NCI-H446 (cell line): ENCODE measurements at regions not wholly inside any gene's neighbourhood (a gene's known extent, or its start where the extent isn't known, plus 50 kb on each side); places are given as distances from the start of the nearest gene placed in this dataset.
A peak's percentile ranks its signal among the peaks of the same experiment; 100 is the strongest.
"Not testable (repeated sequence)": the region's sequence is repeated elsewhere in the genome, so short reads cannot be mapped to it uniquely, and the experiment has no call there.

Experiments used
- DNase-seq, 2 experiments: peaks; one replicate each; lab custom pipeline; 2025; lab: John Stamatoyannopoulos, UW

DNA sequence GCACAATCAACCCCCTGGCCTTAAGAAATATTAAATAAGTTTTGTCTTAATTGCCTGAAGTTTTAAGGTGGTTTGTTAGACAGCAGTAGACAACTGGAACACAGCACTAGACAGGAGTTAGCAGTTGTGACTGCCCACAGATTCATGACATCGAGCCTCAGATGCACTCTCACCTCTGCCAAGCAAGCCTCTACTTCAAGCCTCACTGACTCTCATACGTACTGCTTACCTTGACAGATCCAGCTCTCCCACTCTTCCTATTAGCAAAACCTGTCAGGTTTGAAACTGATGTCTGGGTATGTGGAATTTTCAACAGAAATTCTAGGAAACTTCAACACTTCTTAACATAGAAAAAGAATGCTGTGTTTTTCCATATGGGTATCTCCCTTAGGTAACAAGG lies 382.9 kb upstream of the DPH6 start:
- no peak for DNase-seq

DNA sequence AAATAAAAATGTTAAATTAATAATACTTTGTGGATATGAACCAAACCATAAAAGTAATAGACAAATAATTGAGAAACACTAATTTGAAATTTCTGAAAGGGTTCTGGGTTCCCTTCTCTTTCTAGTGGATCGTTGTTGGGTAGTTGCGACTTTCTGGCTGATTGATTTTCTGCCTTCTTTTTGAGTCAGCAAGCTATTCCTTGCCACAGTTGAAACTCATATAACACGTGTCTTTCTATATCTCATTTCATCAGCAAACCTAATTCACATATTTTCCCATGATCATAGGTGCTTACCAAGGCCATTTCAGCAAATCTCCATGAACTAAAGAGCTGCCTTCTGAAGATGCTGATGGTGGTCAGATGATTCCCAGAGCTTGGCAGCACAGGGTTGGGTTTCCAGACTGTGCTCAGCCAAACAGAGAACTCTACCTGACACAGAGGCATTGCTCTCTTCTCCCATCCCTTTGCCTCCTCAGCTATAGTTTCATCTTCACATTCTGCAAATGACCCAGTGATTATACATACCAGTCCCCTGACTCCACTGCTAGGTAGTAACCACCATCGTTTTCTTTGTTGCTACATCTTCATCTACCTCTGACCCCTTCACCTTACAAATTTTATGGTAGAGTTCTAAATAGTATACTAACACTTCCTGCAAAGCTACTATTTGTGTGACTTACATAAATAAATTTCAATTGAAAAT lies 383.9 kb upstream of the DPH6 start:
- DNase-seq = no peak

DNA sequence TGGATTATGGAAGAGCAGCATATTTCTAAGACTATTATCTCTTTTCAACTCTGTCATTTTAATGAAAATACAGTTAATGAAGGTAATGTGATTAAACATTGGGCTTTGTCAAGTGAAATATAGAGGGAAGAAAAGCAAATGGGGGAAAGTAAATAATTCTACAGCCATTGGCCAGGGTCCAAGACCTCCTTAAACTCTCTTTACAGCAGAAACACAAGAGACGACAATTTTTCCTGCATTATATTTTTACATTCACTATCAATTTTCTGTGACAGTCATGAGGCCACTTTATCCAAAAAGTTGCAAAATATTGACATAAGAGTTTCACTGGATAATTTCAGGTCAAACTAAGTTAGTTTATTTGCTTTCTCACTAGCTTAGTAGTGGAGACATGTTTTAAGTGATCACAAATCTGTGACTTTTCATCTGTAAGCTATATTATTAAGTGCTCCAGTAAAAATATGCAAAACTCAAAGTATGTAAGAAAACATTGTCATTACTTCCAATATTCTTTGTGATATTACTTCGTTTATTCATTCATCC lies 385.9 kb upstream of the DPH6 start:
- no peak for DNase-seq

DNA sequence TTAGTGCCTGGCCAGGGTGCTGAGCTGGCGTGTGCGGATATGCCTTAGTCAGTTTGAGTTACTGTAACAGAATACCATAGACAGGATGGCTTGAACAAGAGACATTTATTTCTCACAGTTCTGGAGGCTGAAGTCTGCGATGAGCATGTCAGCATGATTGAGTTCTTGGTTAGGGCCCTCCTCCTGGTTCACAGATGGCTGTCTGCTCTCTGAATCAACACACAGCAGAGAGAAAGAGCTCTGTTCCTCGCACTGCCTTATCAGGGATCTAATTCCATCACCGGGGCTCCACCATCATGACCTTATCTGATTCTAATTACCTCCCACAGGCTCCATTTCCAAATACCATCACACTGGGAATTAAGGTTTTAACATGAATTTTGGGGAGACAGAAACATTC lies 386.6 kb upstream of the DPH6 start:
- DNase-seq = peak in 1 of 2 experiments; percentile 10

DNA sequence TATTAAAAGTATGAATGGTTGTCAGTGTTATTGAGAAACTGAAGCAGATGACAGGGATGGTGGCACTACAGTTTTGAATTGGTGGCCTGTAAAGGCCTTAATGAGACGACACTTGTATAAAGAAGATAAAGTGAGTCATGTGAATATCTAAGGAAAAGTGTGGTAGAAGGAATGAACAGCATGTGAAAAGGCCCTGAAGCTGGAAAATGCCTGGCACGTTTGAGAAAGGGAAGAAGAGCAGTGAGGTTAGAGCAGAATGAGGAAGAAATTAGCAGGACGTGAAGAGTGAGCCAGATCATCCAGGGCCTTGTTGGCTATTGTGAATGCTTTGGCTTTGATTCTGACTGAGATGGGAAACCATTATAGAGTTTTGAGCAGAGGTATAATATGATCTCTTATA lies 387.6 kb upstream of the DPH6 start:
- no peak for DNase-seq

DNA sequence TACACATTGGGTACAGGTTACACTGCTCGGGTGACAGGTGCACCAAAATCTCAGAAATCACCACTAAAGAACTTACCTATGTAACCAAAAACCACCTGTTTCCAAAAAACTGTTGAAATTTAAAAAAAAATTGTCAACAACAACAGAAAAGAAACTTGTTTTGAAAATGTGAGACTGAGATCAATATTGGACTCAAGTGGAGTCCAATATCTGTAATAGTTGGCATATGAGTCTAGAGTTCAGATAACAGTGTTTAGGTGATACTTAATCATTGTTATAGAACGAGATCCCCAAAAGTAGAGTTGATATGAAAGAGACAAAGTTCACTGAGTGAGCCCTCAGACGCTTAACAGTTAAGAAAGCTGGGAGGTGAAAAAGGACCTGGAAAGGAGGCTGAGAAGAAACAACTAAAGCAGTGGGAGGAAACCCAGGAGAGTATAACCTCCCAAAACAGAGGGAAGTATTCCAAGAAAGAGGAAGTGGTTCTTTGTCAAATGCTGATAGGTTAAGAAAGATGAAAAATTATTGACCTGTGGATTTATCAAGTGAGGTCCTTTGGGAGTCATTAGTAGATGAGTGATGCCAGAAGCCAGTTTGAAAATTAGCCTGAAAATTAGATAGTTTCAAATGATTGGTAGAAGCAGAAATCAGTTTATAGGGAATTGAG lies 388.6 kb upstream of the DPH6 start:
- DNase-seq = no peak

DNA sequence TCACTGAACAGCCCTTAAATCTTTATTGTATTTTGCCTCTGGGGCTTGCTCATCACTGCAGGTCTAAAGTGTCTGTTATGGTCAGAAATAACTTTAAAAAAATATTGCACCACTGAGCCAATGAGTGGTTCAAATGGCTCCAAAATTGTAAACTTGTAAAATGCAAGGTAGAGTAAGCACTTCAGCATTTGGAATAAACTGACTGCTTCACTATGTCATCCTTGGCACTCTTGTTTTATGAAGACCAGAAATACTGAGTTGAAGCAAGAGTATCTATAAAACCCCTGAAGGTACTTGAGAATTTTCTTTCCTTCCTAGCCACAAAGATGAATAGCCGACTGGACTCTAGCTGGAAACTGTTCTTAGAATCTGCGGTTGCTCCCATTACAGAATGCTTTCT lies 390.3 kb upstream of the DPH6 start:
- DNase-seq = no peak

DNA sequence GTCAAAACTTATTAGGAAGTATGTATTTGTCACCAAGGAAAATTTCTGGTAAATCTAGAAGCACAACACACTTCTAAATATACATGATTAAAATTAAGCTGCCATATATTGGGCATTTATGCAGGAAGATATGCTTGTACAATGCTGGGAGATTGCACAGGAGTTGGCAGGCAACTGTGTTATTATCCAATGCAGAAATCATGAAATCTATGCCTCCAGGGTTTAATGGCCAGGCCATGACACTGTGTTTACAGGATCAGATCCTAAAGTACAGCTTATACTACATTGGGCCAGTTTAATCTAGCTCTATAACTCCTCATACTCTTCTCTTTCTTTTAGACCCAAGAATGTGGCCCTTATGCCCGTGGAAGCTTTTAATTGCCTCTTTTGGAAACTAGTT lies 391.4 kb upstream of the DPH6 start:
- DNase-seq = no peak

DNA sequence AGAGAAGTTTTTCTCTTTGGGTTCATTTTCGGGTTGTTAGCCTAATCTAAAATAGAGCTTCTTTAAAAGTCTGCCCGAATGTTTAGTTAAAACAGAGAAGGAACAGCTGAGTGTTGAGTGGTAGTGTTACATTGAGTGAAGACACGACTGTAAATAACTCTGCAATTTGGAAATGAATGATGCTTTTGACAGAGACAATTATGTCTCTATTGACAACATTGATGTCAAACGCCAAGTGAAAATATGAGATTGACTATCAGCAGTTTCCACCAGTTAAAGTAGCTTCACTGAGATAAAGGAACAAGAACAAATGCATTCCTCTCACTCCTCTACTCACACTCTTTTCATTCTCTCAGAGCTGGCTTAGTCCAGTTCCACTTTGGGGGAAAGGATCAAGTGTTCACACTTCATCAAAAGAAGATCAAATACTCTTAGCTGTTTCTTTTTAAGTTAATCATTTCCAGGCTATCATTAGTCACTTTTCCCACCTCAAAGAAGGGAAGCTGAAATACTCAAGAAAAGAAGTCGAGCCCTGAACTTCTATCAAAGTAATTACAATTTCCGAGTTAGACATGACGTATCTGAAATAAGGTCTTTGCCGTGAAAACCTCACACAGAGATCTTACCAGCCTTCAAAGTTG lies 399.1 kb upstream of the DPH6 start:
- no peak for DNase-seq

DNA sequence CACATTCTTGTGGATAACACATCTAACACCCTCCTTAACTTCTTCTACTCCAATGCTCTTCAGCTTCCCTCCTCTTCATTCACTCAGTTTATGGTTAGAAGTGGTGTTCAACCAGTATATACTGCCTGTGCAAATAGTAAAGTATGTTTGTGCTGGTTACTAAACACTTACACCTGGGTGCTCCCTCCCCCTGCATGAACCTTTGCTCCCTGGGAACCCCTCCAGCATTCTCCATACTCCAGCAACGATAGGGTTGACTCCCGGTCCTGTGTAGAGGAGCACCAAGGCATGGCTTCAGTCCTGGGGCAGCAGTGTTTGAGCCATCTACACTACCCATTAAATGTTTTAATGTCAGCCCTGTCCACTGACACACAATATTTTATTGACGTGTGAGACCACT lies 407.5 kb upstream of the DPH6 start:
- DNase-seq = no peak

DNA sequence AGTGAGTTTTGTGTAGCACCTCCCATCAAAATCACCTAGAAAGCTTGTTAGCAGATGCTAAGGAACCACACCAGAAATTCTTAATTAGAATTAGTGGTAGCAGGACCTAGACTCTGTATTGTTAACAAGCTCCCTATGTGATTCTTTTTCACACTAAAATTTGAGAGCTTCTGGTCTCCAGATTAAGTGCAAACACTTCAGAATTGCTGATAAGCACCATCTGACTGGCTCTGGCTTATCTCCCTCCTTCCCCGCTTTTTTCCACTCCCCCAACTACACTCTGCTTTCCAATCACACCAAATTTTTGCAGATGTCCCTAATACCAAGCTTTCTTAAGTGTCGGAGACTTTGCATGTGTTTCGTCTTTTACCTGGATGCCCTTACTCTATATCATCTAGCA lies 410.1 kb upstream of the DPH6 start:
- no peak for DNase-seq

DNA sequence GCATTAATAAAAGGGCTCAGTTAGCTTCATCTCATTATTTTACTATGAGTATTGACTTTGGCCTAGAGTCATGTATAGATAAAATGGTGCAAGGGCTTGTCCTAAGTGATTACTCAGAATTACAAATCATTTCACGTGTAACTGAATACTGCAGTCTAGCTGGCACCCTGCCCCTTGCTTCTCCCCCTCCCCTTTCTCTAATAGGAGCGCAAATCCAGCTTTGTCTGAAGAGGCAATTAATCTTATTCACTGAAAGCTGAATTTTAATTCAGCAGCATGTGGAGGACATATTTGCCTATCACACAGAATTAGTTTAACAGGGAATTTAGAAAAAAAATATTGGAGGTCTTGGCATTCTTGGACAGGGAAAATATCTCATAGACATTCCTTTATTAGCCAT lies 412.1 kb upstream of the DPH6 start:
- peak; percentile 73 to 87 for DNase-seq

DNA sequence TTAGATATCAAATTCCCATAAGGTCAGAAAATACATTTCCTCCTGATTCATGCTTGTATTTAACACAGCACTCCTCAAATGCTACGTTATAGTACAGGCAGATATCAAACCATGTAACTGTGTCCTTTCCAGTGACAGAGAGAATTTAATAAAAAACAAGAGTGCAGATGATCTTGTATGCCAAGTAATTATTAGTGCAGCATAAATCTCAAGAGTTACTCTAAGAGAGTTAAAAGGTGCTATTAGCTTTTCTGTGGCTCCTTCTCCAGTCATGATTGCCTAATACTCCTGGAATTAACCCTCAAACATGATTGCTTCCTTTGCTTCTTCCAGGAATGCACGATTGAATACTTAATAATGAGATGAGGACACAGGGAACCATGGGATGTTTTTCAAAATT lies 413.0 kb upstream of the DPH6 start:
- DNase-seq = no peak

DNA sequence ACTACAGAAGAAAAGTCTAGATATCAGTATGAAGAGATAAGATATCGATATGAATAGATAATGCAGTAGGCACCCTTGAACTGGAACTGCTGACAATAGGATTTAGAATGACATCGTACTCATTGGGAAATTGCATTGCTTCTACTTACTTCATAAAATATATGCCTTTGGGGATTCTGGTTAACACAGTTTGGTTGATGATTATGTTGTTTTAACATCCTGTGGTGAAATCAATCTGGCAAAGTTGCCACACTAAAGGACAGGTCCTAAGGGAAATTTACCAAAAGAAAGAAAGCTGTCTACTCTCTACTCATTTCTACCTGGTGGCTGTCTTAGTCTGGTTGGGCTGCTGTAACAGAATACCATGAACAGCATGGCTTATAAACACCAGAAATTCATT lies 417.4 kb upstream of the DPH6 start:
- no peak for DNase-seq

DNA sequence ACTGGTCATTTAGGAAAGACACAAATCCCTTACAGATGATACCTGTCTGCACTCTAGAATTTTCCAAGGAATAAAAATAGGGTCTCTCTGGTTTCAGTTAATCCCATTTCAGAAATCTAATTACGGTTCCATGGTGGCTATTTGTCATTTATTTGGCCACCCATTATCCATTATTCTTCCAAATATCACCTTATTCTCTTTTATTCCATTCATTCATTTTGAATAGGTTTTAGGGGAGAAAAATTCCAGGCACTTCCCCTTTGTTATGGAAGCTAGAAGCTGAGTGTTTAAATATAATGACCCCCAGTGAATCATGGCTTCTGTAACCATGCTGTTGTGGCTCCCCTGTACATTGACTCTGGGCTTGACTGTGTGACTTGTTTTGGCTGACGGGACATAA lies 420.8 kb upstream of the DPH6 start:
- DNase-seq = no peak

DNA sequence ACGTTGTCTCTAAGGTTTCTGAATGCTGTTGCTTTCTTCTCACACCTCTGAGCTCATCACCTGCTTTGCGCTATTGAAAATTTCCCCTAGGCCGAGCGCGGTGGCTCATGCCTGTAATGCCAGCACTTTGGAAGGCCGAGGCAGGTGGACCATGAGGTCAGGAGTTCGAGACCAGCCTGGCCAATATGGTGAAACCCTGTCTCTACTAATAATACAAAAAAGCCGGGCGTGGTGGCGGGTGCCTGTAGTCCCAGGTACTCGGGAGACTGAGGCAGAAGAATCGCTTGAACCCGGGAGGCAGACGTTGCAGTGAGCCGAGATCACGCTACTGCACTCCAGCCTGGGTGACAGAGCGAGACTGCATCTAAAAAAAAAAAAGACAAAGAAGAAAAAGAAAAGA lies 422.0 kb upstream of the DPH6 start:
- not testable (repeated sequence) for DNase-seq

DNA sequence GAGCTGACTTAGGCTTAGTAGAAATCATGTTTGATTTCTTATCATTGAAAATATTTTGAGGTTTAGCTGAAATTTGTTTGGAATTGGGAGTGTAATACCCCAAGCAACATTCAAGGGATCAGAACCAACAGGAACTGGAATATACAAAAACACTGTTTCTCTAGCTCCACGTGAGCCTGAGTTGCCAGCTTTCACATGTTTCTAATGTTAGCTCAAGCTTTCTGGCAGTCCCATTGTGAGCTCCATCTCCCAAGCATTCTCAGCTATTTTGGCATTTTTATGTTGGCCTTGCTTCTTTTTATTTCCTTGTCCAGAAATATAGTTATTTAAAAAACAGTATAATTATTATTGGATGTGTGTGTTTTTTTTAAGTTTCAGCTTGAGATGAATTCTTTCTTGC lies 427.1 kb upstream of the DPH6 start:
- no peak for DNase-seq

DNA sequence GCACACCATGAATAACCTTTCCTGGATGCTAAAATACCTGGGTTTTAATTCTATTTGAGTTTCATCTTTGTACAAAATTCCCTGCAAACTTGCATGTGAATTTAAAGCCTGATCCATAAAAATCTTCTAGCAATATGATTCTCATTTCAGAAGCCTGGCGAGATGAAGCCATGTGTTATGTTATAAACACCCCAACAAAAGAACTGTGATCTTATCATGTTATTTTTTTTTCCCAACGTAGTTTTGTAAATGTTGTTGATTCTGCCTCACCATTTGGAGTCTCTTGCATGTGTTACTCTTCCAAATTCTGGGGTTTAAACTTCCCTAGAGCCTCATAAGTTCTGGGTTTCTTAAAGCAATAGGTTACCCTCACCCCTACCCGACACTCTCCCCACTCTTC lies 428.1 kb upstream of the DPH6 start:
- DNase-seq = no peak

DNA sequence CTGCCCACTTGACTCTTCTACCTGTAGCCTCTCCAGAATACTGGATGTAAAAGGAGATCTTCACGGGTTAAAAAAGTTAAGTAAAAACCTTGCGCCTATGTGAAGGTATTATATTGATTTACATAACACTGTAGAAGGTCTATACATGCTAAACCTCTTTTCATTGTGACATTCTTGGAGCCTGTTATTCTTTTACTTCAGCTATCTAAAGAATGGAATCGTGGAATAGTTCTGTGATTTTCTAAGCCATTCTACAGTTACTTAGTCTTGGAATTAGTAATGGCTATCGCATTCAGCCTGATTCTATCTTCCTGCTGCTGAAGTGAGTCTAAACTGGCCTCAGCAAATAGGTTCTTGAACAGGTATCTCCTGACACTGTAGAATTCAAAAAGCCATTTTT lies 430.0 kb upstream of the DPH6 start:
- no peak for DNase-seq

DNA sequence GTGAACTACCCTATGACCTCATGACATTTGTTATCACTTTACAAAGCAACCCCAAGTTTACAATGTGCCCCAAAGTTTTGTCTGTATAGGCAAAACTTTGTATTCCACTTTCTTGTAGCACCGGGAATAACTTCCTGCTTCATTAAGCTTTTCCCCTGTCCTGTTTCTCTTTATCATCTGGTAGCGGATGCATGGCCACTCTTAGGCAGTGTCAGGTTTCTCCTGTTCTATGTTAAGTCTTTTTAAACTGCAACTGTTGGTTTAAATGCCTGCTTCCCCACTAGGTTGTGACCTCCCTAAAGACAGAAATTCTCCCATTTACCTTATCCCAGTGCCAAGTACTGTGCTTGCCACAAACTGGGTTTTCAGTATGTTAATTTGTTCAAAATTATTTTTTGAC lies 433.6 kb upstream of the DPH6 start:
- DNase-seq = no peak

DNA sequence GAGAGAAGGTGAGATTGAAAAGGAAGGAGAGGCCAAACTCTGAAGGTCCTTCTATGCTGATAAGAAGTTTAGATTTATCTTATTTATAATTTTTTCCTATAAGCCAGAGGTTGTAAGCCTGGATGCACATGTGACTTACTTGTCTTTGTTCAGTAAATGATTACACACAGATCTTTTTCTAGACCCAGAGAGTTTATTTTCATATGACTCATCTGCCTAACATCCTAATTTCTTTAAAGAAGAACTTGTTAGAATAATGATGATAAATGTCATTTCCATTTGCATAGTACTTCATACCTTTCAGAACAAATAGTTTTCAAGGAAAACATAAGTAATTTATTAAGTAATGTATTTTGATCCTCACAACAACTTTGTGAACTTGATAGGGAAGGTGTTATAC lies 434.8 kb upstream of the DPH6 start:
- no peak for DNase-seq

DNA sequence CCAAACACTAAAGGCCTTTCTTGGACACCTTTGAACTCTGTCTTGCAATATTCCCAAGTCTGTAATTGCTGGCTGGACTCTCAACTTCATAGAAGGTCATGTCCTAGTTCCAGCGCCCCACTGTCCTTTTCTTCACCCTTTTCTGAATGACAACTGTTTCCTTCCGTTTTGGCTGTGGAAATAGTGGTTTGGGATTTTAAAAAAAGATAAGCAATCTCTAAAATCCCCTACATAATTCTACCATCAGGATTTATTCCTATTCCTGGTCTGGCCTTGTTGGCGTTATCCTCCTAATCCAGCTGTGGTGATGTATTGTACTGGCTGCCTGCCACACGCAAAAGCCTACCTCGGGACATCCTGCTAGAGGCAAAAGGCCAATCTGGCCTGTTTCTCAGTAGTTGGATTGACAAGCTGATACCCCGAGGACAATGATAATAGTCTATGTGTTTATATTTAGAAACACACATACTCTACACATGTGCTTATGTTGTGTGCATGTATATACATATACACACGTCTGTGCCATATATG lies 440.3 kb upstream of the DPH6 start:
- DNase-seq = no peak

DNA sequence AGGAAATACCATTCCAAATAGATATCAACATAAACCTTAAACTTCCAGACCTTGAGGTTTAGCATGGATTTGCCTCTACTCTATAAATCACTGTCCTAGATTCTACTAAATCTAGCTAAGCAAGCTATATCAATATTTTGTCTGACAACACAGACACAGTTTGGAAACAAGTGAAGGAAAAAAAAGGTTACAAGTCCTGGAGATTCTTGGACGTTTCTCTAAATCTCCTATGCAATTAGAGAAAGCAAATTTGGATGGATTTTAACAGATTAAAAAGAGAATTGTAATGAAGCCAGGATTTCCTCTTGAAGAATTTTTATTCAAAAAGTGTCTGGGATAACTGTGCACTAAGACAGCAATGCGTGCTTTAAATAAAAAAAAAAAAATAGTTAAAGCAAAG lies 441.1 kb upstream of the DPH6 start:
- DNase-seq = no peak
